ENCODE measurements at regions not wholly inside any gene's neighbourhood (a gene's known extent, or its start where the extent isn't known, plus 50 kb on each side); places are given as distances from the start of the nearest gene placed in this dataset.

DNA sequence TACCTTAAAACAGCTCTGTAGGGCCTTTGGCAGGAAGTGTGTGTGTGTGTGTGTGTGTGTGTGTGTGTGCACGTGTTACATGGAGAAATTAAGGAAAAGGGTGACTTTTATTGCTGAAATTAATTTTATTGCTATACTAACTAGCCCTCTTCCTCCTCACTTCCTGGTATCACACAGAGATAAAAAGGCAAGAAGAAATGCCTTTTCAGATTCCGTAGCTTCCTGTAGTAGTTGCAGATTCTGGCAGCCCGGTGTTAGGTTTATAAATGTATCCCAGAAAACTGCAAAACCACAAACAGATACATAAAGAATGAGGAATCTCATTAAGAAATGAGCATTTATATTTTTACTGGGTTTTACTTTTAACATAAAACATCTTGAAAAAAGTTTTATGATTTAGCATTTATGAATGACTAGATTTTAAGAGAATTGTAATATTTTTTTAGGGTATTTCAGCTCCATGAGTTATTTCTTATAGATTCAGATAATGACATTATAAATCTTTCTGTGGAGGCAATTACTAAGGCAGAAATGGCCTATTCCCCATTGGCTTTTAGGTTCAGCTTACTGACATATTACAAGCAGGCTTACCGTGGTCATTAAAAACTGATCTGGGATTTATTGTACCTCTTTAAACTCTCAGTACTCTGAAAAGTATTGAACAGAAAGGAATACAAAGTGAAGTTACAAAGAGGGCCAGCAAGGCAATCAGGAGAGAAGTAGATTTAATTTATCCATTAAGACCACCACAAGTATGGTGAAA is 249.1 kb upstream of the TSHZ2 start:
- no peak for DNase-seq (ENCODE audit: low read depth)
- TF ChIP-seq, protein P1, sequence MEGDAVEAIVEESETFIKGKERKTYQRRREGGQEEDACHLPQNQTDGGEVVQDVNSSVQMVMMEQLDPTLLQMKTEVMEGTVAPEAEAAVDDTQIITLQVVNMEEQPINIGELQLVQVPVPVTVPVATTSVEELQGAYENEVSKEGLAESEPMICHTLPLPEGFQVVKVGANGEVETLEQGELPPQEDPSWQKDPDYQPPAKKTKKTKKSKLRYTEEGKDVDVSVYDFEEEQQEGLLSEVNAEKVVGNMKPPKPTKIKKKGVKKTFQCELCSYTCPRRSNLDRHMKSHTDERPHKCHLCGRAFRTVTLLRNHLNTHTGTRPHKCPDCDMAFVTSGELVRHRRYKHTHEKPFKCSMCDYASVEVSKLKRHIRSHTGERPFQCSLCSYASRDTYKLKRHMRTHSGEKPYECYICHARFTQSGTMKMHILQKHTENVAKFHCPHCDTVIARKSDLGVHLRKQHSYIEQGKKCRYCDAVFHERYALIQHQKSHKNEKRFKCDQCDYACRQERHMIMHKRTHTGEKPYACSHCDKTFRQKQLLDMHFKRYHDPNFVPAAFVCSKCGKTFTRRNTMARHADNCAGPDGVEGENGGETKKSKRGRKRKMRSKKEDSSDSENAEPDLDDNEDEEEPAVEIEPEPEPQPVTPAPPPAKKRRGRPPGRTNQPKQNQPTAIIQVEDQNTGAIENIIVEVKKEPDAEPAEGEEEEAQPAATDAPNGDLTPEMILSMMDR (IDR thresholded peaks at IDR 0.05; ENCODE audit: insufficient read depth, low read length, poor library complexity, severe bottlenecking): no peak
- Histone ChIP-seq H3K36me3 (ENCODE audit: control insufficient read depth, insufficient read depth, low read length) (no peaks in the 10 kb centered on the region), H3K27me3 (ENCODE audit: control insufficient read depth, insufficient read depth, low read length) (no peaks in the 10 kb centered on the region), H3K4me3 (ENCODE audit: low read depth, low read length) (no peak overlapping the region)

DNA sequence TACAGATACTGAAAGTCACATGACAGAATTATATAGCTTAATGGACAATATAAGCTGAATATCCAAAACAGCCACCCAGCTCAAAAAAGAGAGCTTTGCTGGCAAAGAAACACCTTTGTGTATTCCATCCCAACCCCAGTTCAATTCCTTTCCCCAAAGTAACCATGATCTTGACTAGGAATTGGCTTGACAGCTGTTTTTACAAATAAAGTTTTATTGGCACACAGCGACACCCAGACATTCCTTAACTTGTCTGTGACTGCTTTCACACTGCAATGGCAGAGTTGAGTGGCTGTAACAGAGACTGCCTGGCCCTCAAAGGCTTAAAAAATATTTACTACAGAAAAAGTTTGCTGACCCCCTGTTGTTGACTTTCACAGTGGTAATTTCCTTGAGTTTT is 264.0 kb upstream of the TSHZ2 start:
- Histone ChIP-seq H3K27me3 (ENCODE audit: control insufficient read depth, insufficient read depth, low read length) (no peaks in the 10 kb centered on the region), H3K36me3 (ENCODE audit: control insufficient read depth, insufficient read depth, low read length) (no peaks in the 10 kb centered on the region), H3K4me3 (ENCODE audit: low read depth, low read length) (no peak overlapping the region)
- TF ChIP-seq, protein P1 (IDR thresholded peaks at IDR 0.05; ENCODE audit: insufficient read depth, low read length, poor library complexity, severe bottlenecking): no peak
- no peak for DNase-seq (ENCODE audit: low read depth)

DNA sequence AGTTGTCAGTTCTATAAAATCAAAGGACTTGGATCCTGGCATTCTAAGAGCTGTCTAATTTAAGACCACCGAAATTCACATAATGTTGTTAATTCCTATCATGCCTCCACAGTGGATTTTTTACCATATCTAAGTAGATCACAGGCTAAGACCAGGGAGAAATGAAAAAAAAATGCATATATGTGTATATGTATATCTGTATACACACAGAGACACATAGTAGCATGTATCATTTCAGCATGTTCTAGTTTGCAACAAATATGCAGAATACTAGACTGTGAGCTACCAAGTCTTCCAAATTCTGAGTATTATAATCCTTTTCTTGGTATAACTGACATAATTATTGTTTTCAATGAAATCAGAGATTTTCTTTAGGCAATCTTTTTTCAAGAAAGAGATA is 267.6 kb upstream of the TSHZ2 start:
- TF ChIP-seq, protein P1 (IDR thresholded peaks at IDR 0.05; ENCODE audit: insufficient read depth, low read length, poor library complexity, severe bottlenecking): no peak
- H3K4me3 ChIP-seq (ENCODE audit: low read depth, low read length): no peak overlapping the region
- no peak for DNase-seq (ENCODE audit: low read depth)
- no peaks in the 10 kb centered on the region for H3K27me3 ChIP-seq (ENCODE audit: control insufficient read depth, insufficient read depth, low read length)
- no peaks in the 10 kb centered on the region for H3K36me3 ChIP-seq (ENCODE audit: control insufficient read depth, insufficient read depth, low read length)

DNA sequence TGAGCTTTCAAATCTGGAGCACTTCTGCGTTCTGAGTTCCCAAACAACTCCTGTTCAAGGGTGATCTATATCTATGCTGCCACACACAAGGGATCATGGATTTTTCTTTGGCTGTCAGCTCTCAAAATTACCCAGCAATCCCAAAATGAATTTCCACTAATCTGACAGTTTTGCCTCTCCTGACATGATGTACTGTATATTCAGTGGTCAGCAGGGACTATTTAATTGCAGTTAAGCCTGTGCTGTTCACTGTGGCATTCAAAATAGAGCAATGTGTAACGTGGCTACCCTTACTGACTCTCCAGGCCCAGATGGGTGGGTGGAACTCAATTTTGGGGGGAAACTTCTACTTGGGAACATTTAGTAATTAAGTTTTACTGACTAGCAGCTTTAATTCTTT is 283.8 kb upstream of the TSHZ2 start:
- no peak overlapping the region for H3K4me3 ChIP-seq (ENCODE audit: low read depth, low read length)
- no peaks in the 10 kb centered on the region for H3K36me3 ChIP-seq (ENCODE audit: control insufficient read depth, insufficient read depth, low read length)
- H3K27me3 ChIP-seq (ENCODE audit: control insufficient read depth, insufficient read depth, low read length): no peaks in the 10 kb centered on the region
- TF ChIP-seq, protein P1 (IDR thresholded peaks at IDR 0.05; ENCODE audit: insufficient read depth, low read length, poor library complexity, severe bottlenecking): no peak
- DNase-seq (ENCODE audit: low read depth): no peak

DNA sequence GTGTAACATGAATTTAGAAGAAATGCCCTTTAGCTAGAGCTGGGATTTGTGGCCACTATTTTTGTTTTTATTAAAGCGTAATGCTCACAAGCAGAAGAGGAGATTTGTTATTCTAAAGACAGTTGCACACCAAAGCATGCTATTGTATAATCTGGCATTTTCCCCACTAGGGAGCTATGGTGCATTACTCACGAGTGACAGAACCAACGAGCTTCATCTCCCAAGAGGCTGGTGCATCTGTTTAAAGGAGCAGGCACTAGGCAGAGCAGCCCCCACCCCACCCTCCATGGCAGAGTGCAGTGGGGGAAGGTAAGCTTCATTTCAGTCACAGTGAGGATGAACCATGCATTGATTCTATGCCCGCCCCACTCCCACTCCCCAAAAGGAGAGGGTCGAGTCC is 287.3 kb upstream of the TSHZ2 start:
- no peaks in the 10 kb centered on the region for H3K36me3 ChIP-seq (ENCODE audit: control insufficient read depth, insufficient read depth, low read length)
- TF ChIP-seq, protein P1 (IDR thresholded peaks at IDR 0.05; ENCODE audit: insufficient read depth, low read length, poor library complexity, severe bottlenecking): no peak
- H3K27me3 ChIP-seq (ENCODE audit: control insufficient read depth, insufficient read depth, low read length): no peaks in the 10 kb centered on the region
- no peak overlapping the region for H3K4me3 ChIP-seq (ENCODE audit: low read depth, low read length)
- DNase-seq (ENCODE audit: low read depth): no peak

DNA sequence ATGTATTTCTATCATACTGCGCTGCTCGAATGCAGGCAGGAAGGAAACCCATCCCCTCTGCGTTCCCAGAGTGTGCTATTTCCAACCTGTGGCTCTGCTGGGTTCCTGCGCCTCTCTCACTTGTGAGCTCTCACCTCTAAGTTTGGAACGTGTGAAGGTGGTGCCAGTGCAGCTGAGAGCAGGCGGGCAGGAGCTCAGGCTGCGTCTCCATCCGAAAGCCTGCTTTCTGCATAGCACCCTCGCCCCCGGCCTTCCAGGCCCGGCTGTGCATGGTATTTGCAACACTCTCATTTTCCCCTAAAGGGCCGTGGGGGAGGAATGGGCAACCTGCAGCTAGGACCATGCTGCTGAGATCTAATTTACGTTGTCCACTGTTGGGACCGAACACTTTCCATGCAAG is 288.0 kb upstream of the TSHZ2 start:
- no peaks in the 10 kb centered on the region for H3K36me3 ChIP-seq (ENCODE audit: control insufficient read depth, insufficient read depth, low read length)
- TF ChIP-seq, protein P1 (IDR thresholded peaks at IDR 0.05; ENCODE audit: insufficient read depth, low read length, poor library complexity, severe bottlenecking): no peak
- no peak for DNase-seq (ENCODE audit: low read depth)
- H3K27me3 ChIP-seq (ENCODE audit: control insufficient read depth, insufficient read depth, low read length): no peaks in the 10 kb centered on the region
- no peak overlapping the region for H3K4me3 ChIP-seq (ENCODE audit: low read depth, low read length)

Measured in kidney epithelial cell (primary cell).